Stimulated activated naive CD8-positive, alpha-beta T cell treated with anti-CD3 and anti-CD28 coated beads, Interleukin-15, amount 100 ng/mL, for 72 hours (primary cell): ENCODE measurements at regions not wholly inside any gene's neighbourhood (a gene's known extent, or its start where the extent isn't known, plus 50 kb on each side); places are given as distances from the start of the nearest gene placed in this dataset.
A peak's percentile ranks its signal among the peaks of the same experiment; 100 is the strongest.

Source experiments
- ATAC-seq: fragments of 150-1000 bp; cut with Tn5 transposase; 2 replicates; pipeline ENCODE4 v1.10.0; 2021; ENCODE audit warnings: mild to moderate bottlenecking, moderate library complexity
- DNase-seq, 2 donors: peaks; one replicate each; pipeline ENCODE4 v3.0.0; 2021 to 2022
- H3K27ac Mint-ChIP-seq, 2 donors: one replicate each; pipeline ENCODE4 v1.8.0; 2022; ENCODE audit warnings: mild to moderate bottlenecking in 2 of 2, mixed read lengths in 2 of 2, moderate library complexity in 2 of 2
- H3K27me3 Mint-ChIP-seq: one replicate; pipeline ENCODE4 v1.8.0; 2022; ENCODE audit warnings: mixed read lengths
- H3K4me1 Mint-ChIP-seq: one replicate; pipeline ENCODE4 v1.8.0; 2022; ENCODE audit warnings: mild to moderate bottlenecking, mixed read lengths
- H3K4me3 Mint-ChIP-seq, 2 donors: one replicate each; pipeline ENCODE4 v1.8.0; 2022; ENCODE audit warnings: mild to moderate bottlenecking in 2 of 2, mixed read lengths in 2 of 2, moderate library complexity in 1 of 2
- H3K9me3 Mint-ChIP-seq, 2 donors: one replicate each; pipeline ENCODE4 v1.8.0; 2022; ENCODE audit warnings: mixed read lengths in 2 of 2

- ATAC-seq (no peak), DNase-seq (no peak)
- H3K4me1 Mint-ChIP-seq: no peaks in the 10 kb centered on the region
- H3K27me3 Mint-ChIP-seq: no peaks in the 10 kb centered on the region
- H3K4me3 Mint-ChIP-seq: no peak overlapping the region
- no peak overlapping the region for H3K27ac Mint-ChIP-seq
- peaks cover 5 to 7% of the 10 kb centered on the region in 2 donors for H3K9me3 Mint-ChIP-seq
Measured at GRCh38 chr20:22909436-22909835, 125.7 kb upstream of the SSTR4 start.

- no peak for ATAC-seq
- Mint-ChIP-seq H3K4me1 (no peaks in the 10 kb centered on the region), H3K27me3 (no peaks in the 10 kb centered on the region), H3K9me3 (peaks cover 13 to 14% of the 10 kb centered on the region in 2 donors), H3K4me3 (no peak overlapping the region), H3K27ac (no peak overlapping the region)
- DNase-seq: no peak
Measured at GRCh38 chr20:22910287-22910852, 124.7 kb upstream of the SSTR4 start.

- no peak for DNase-seq
- peaks cover 17 to 28% of the 10 kb centered on the region in 2 donors for H3K9me3 Mint-ChIP-seq
- no peak overlapping the region for H3K4me3 Mint-ChIP-seq
- ATAC-seq: no peak
- no peak overlapping the region for H3K27ac Mint-ChIP-seq
- peaks cover 13% of the 10 kb centered on the region for H3K27me3 Mint-ChIP-seq
- no peaks in the 10 kb centered on the region for H3K4me1 Mint-ChIP-seq
Measured at GRCh38 chr20:22914291-22914690, 120.8 kb upstream of the SSTR4 start.

GRCh38 chr20:22915512-22915911 lies 119.6 kb upstream of the SSTR4 start:
- Mint-ChIP-seq H3K27ac (no peak overlapping the region), H3K4me3 (no peak overlapping the region), H3K4me1 (no peaks in the 10 kb centered on the region), H3K27me3 (peaks cover 13% of the 10 kb centered on the region), H3K9me3 (peaks cover 17 to 29% of the 10 kb centered on the region in 2 donors)
- no peak for DNase-seq
- no peak for ATAC-seq

GRCh38 chr20:22916021-22916842 lies 118.9 kb upstream of the SSTR4 start:
- H3K4me3 Mint-ChIP-seq: no peak overlapping the region

GRCh38 chr20:22918286-22918983 lies 116.7 kb upstream of the SSTR4 start:
- no peak overlapping the region for H3K27ac Mint-ChIP-seq
- no peak for ATAC-seq
- H3K4me3 Mint-ChIP-seq: no peak overlapping the region
- DNase-seq: no peak
- H3K9me3 Mint-ChIP-seq: peaks cover 17 to 29% of the 10 kb centered on the region in 2 donors
- no peaks in the 10 kb centered on the region for H3K4me1 Mint-ChIP-seq
- peaks cover 13% of the 10 kb centered on the region for H3K27me3 Mint-ChIP-seq

More at GRCh38 chr20:22916021-22916842, 118.9 kb upstream of the SSTR4 start:
- no peaks in the 10 kb centered on the region for H3K4me1 Mint-ChIP-seq
- peaks cover 17 to 29% of the 10 kb centered on the region in 2 donors for H3K9me3 Mint-ChIP-seq
- no peak overlapping the region for H3K27ac Mint-ChIP-seq
- H3K27me3 Mint-ChIP-seq: peaks cover 13% of the 10 kb centered on the region
- ATAC-seq (no peak), DNase-seq (no peak)

GRCh38 chr20:22920898-22921297 lies 114.2 kb upstream of the SSTR4 start:
- no peak for DNase-seq
- H3K4me1 Mint-ChIP-seq: no peaks in the 10 kb centered on the region
- H3K27ac Mint-ChIP-seq: no peak overlapping the region
- peaks cover 0 to 12% of the 10 kb centered on the region in 2 donors for H3K9me3 Mint-ChIP-seq
- ATAC-seq: no peak
- no peak overlapping the region for H3K4me3 Mint-ChIP-seq
- H3K27me3 Mint-ChIP-seq: peaks cover 12% of the 10 kb centered on the region

- Mint-ChIP-seq H3K4me3 (no peak overlapping the region), H3K9me3 (peaks cover 0 to 5% of the 10 kb centered on the region in 2 donors), H3K27me3 (peaks cover 3% of the 10 kb centered on the region), H3K27ac (no peak overlapping the region), H3K4me1 (no peaks in the 10 kb centered on the region)
- DNase-seq (no peak), ATAC-seq (no peak)
Measured at GRCh38 chr20:22921595-22922421, 113.3 kb upstream of the SSTR4 start.

GRCh38 chr20:22922987-22923386 lies 112.1 kb upstream of the SSTR4 start:
- Mint-ChIP-seq H3K27ac (no peak overlapping the region), H3K9me3 (peaks cover 0 to 5% of the 10 kb centered on the region in 2 donors), H3K4me1 (no peaks in the 10 kb centered on the region), H3K27me3 (no peaks in the 10 kb centered on the region), H3K4me3 (no peak overlapping the region)
- ATAC-seq (no peak), DNase-seq (no peak)

- H3K27ac Mint-ChIP-seq: no peak overlapping the region
- H3K27me3 Mint-ChIP-seq: no peaks in the 10 kb centered on the region
- ATAC-seq (no peak), DNase-seq (no peak)
- no peaks in the 10 kb centered on the region for H3K4me1 Mint-ChIP-seq
- H3K9me3 Mint-ChIP-seq: peaks cover 0 to 3% of the 10 kb centered on the region in 2 donors
- no peak overlapping the region for H3K4me3 Mint-ChIP-seq
Measured at GRCh38 chr20:22924046-22924737, 110.9 kb upstream of the SSTR4 start.

GRCh38 chr20:22924949-22925612 lies 110.0 kb upstream of the SSTR4 start:
- ATAC-seq (no peak), DNase-seq (no peak)
- no peak overlapping the region for H3K4me3 Mint-ChIP-seq
- peak overlapping the region in 1 of 2 donors; percentile 36 for H3K27ac Mint-ChIP-seq
- H3K9me3 Mint-ChIP-seq: no peaks in the 10 kb centered on the region
- no peaks in the 10 kb centered on the region for H3K4me1 Mint-ChIP-seq
- no peaks in the 10 kb centered on the region for H3K27me3 Mint-ChIP-seq

- DNase-seq (no peak), ATAC-seq (no peak)
- no peak overlapping the region for H3K4me3 Mint-ChIP-seq
- H3K4me1 Mint-ChIP-seq: no peaks in the 10 kb centered on the region
- H3K27ac Mint-ChIP-seq: no peak overlapping the region
- no peaks in the 10 kb centered on the region for H3K9me3 Mint-ChIP-seq
- no peaks in the 10 kb centered on the region for H3K27me3 Mint-ChIP-seq
Measured at GRCh38 chr20:22925613-22925983, 109.5 kb upstream of the SSTR4 start.

GRCh38 chr20:22927537-22927936 lies 107.6 kb upstream of the SSTR4 start:
- no peaks in the 10 kb centered on the region for H3K9me3 Mint-ChIP-seq
- no peak overlapping the region for H3K4me3 Mint-ChIP-seq
- DNase-seq: no peak
- no peaks in the 10 kb centered on the region for H3K4me1 Mint-ChIP-seq
- H3K27ac Mint-ChIP-seq: no peak overlapping the region
- no peaks in the 10 kb centered on the region for H3K27me3 Mint-ChIP-seq
- no peak for ATAC-seq

- Mint-ChIP-seq H3K27ac (no peak overlapping the region), H3K4me1 (no peaks in the 10 kb centered on the region), H3K9me3 (no peaks in the 10 kb centered on the region), H3K4me3 (no peak overlapping the region), H3K27me3 (no peaks in the 10 kb centered on the region)
- DNase-seq (no peak), ATAC-seq (no peak)
Measured at GRCh38 chr20:22928679-22929078, 106.4 kb upstream of the SSTR4 start.
